NCI-H345 (cell line): ENCODE measurements at regions not wholly inside any gene's neighbourhood (a gene's known extent, or its start where the extent isn't known, plus 50 kb on each side); places are given as distances from the start of the nearest gene placed in this dataset.
"Not testable (repeated sequence)": the region's sequence is repeated elsewhere in the genome, so short reads cannot be mapped to it uniquely, and the experiment has no call there.

Source experiments
- DNase-seq: peaks from one replicate; lab custom pipeline; 2025; lab: John Stamatoyannopoulos, UW

DNA sequence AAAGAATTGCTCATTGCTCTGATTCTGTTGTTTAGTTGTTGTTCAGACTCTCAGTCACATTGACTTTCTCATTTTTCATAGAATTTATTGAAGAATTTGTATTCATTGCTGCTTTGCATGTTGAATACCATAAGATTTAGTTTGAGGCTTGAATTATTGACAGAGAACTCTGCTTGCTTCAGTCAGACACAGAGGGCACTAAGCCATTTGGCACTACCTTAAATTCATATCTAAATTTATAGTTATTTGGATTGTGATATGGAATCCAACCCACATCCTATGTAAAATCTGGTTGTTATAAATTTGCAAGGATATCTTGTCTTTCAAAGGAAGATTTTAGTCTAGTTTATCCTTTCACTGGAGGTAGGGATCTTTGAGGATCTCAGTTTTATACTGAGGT lies 1748.6 kb downstream of the BRINP3 start:
- DNase-seq = no peak

DNA sequence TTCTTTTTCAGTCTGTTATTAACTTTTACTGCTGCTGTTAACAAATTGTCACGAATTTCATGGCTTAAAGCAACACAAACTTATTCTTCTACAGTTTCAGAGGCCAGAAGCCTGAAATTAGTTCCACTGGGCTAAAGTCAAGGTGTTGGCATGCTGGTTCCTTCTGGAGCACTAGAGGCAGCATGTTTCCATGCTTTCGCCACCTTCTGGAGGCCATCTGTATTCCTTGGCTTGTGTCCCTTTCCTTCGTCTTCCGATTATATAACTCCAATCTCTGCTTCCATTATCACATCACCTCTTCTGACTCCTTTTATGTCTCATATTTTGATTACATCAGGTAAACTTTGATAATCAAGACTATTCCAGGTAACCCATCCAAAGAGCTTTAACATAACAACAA lies 1742.1 kb downstream of the BRINP3 start:
- no peak for DNase-seq

DNA sequence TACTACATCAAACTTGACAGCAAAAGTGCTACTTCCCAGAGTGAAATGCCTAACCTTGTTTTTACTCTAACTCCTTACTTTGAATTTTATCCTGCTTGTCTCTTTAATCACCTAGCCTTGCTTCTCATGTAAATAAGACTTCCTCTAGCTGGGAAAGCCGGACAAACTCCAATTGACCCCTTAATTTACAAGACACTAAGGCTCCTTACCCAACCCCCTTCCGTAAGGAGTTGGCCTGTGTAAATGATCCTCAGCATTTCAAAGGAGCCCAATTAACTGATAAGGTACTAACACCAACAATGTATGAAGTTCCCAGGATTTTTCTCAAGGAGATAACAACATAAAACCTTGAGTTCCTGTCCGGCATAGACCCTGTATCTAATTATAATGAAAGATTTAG lies 1728.4 kb downstream of the BRINP3 start:
- DNase-seq = not testable (repeated sequence)

DNA sequence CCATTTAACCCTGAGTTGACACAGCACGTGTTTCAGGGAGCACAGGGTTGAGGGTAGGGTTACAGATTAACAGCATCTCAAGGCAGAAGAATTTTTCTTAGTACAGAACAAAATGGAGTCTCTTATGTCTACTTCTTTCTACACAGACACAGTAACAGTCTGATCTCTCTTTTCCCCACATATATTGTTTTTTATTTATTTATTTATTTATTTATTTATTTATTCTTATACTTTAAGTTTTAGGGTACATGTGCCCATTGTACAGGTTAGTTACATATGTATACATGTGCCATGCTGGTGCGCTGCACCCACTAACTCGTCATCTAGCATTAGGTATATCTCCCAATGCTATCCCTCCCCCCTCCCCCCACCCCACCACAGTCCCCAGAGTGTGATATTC lies 1725.6 kb downstream of the BRINP3 start:
- DNase-seq = not testable (repeated sequence)

DNA sequence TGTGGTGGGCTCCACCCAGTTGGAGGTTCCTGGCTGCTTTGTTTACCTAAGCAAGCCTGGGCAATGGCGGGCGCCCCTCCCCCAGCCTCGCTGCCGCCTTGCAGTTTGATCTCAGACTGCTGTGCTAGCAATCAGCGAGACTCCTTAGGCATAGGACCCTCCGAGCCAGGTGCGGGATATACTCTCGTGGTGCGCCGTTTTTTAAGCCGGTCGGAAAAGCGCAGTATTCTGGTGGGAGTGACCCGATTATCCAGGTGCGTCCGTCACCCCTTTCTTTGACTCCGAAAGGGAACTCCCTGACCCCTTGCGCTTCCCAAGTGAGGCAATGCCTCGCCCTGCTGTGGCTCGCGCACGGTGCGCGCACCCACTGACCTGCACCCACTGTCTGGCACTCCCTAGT lies 1719.9 kb downstream of the BRINP3 start:
- DNase-seq = not testable (repeated sequence)

DNA sequence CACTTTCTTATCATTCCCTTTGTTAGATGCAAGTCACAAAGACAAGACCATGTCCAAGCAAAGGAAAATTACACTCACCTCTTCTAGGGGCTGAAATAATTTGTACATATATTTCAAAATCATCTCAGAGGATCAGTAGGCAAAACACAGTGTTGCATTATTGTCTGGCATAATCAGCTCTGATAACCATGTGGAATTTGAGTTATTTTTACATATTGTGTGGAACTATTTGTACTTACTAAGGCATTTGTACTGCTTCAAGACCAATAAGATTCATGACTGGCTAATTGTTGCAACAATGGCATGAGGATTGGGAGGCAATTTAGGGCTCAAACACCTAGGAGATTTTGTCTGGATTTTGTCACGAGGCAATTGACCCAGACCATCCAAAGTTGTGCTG lies 1716.4 kb downstream of the BRINP3 start:
- no peak for DNase-seq

DNA sequence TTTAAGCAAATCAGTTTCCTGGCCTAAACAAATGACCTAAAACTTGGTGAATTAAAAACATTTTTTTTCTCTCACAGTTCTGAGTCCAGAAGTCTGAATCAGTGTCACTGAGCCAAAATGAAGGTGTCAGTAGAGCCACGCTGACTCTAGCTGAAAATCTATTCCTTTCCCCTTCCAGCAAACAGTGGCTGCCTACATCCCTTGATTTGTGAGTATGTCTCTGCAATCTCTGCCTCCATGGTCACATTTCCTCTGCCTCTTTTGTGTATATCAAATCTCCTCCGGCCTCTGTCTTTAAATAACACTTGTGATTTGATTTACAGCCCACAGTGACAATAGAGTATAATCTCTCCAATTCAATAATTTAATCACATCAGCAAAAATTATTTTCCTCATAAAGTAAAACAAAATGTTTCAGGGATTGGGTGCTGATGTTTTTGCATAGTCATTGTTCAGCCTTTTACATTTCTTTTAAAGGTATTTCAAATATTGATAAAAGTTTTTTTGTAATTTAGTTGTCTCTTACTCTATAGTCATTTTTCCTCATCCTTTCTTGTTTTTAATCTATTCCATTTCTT lies 1715.4 kb downstream of the BRINP3 start:
- DNase-seq = no peak

DNA sequence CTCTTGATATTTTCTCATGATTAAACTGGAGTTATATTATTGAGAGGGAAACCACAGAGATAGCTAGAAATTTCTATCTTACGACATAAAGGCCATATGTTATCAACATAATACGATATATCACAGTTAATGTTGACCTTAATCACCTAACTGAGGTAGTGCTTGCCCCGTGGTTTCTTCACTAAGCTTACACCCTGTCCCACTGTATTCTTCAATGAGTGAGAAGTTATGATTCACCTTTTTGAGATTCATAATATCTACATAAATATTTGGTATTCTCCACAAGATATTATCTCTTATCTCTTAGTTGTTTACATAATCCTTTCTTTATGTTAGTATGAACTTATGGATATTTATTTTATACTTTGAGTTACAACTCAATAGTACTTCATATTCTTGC lies 1714.1 kb downstream of the BRINP3 start:
- no peak for DNase-seq

DNA sequence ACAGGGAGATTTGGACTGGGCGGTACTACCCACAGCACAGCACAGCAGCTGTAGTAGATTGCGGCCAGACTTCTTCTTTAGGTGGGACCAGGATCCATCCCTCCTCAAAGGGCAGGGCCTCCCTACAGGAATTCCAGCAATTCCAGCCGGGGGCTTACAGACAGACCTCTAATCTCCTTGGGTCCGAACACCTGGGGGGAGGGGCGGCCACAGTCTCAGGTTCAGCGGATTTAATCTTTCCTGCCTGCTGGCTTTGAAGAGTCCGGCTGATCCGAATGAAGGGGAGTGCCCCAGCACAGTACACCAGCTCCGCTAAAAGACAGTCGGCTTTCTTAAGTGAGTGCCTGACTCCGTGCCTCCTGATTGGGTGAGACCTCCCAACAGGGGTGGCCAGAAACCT lies 1708.5 kb downstream of the BRINP3 start:
- DNase-seq = no peak

DNA sequence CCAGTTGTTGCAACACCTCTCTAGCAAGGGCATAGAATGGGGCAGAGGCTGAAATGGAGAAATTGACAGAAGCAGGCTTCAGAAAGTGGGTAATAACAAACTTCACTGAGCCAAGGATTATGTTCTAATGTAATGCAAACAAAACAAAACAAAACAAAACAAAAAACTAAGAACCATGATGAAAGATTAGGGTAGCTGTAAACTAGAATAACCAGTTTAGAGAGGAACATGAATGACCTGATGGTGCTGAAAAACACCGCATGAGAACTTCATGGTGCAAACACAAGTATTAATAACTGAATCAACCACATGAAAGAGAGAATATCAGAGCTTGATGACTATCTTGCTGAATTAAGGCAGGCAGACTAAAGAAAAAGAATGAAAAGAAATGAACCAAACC lies 1707.7 kb downstream of the BRINP3 start:
- no peak for DNase-seq

DNA sequence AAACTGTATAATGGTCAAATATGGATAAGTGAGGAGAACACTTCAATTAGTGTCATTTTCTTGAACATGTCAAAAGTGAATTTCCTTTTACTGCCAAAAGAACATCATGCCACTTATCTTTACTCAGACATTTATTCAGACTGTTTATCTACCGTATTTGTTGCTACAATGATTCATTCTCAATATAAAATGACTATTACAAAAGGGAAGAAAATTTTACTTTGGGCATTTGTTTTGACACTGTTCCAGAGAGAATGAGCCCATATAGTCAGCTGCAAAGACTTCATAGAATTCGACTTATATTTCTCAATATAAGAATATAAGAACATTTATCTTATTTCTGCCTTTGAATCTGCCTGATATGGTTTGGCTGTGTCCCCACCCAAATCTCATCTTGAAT lies 1699.1 kb downstream of the BRINP3 start:
- no peak for DNase-seq

DNA sequence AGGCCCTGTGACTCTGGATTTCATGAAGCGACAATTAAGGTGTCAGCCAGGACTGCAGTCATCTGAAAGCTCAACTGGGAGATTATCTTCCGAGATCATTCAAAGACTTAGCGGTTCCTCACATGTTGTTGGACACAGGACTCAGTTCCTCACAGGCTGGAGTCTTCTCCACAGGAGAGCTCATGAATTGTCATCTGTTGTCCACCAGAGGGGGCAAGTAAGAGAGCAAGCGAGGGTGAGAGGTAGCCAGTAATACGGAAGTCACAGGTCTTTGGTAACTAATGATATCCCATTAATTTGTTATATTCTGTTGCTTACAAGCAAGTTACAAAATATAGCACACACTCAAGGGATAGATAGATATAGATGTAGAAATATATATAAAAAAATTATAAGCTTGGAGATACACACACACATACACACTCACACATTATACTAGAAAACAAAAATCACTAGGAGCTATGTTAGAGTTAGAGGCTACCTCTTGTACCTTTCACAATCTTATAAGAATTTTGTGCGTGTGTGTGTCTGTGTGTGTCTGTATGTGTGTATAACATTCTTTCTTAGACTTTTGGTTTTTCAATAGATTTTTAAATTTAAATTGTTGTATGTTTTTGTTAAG lies 1695.3 kb downstream of the BRINP3 start:
- peak; percentile 2 for DNase-seq

DNA sequence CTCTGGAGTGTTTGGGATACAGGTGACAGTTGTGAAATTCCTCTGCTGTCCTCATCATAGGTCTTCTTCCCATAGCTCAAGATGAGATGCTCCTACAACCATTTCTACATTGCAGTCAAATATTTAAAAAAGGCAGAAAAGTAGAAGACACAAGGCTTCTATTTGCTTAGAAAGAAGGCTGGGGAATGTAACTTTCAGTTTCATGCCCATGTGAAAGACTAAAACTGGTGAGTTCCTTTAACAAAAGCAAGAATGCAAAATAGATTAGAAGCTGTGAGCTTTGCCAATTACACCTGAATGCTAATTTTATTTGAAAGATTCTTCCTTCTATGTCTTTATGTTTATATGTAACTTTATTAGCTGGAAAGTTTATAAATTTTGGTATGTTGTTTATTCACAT lies 1682.7 kb downstream of the BRINP3 start:
- DNase-seq = no peak

DNA sequence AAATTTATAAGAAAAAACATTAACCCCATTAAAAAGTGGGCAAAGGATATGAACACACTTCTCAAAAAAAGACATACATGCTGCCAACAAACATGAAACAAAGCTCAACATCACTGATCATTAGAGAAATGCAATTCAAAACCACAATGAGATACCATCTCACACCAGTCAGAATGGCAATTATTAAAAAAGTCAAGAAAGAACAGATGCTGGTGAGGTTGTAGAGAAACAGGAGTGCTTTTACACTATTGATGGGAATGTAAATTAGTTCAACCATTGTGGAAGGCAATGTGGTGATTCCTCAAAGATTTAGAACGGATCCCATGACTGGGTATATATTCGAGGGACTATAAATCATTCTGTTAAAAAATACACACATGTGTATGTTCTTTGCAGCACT lies 1665.5 kb downstream of the BRINP3 start:
- not testable (repeated sequence) for DNase-seq

DNA sequence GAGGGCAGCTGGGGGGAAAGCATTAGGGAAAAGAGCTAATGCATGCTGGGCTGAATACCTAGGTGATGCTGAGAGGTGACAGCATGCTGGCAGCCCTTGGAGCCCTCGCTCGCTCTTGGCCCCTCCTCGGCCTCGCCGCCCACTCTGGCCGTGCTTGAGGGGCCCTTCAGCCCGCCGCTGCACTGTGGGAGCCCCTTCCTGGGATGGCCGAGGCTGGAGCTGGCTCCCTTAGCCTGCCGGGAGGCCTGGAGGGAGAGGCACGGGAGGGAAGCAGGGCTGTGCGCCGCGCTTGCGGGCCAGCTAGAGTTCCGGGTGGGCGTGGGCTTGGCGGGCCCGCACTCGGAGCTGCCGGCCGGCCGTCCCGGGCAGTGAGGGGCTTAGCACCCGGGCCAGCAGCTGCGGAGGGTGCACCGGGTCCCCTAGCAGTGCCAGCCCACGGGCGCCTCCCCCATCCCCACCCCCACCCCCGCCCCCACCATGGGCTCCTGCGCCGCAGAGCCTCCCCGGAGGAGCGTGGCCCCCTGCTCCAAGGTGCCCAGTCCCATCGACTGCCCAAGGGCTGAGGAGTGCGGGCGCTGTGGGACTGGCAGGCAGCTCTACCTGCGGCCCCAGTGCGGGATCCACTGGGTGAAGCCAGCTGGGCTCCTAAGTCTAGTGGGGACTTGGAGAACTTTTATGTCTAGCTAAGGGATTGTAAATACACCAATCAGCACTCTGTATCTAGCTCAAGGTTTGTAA lies 1664.7 kb downstream of the BRINP3 start:
- not testable (repeated sequence) for DNase-seq

DNA sequence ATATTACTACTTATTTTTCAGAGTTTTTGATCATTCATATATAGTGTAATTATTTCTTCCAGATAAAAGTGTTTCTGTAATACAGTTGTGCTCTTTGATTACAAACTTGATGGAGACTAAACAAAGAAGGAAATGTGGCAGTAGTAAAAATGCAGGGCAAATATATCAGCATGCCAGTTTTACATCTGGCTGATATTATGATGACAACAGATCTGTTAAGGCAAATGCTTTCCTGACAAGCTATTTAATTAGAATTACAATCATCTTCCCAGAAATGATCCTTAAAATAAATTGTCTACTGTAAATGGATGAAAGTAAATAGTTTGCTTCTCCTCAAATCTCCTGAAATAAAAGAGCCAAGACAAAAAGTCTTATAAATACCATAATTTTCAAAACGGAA lies 1659.8 kb downstream of the BRINP3 start:
- no peak for DNase-seq

DNA sequence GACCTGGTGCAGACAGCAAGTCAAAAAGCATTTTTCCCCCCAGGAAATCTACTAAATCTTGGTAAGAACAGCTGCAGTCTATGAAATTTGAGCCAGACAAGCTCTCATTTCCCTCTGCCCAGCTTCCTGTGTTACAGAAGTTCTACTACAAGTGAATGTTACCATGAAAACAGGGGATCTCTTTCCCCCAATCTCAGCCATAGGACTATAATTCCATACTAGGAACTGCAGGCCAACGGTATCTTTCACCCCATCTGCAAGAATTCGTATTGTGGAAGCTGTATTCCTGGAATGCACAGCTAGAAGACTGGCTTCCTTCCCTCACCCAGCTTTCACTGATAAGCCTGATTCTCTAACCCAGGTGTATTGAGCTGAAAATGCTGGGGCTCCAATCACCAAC lies 1655.4 kb downstream of the BRINP3 start:
- no peak for DNase-seq

DNA sequence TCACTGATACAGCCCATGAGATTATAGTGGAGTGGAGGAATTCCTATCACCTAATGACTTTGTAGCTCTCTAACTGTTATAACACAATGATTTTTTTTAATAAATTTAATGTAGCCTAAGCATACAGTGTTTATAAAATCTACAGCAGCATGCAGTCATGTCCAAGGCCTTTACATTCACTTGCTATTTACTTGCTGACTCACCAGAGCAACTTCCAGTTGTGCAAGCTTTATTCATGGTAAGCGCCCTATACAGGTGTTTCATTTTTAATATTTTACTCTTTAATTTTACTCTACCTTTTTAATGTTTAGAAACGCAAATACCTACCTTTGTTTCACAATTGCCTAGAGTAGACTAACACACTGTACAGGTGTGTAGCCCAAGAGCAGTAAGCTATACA lies 1652.2 kb downstream of the BRINP3 start:
- no peak for DNase-seq

DNA sequence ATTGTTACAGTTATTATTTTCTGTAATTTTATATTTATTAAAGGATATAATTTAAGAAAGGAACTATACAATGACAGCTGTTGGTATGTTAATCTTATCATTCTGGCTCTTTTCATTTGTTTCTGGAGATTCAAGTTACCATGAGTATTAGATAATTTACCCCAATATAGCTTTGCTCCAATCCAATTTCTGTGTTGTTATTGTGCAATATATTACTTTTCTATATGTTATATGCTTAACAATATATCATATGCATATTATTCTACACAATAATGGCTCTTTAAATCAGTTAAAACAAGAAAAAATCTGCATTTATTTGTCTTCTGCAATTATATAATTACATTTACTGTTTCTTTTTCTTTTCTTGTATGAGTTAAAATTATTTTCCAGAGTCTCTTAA lies 1650.9 kb downstream of the BRINP3 start:
- no peak for DNase-seq

DNA sequence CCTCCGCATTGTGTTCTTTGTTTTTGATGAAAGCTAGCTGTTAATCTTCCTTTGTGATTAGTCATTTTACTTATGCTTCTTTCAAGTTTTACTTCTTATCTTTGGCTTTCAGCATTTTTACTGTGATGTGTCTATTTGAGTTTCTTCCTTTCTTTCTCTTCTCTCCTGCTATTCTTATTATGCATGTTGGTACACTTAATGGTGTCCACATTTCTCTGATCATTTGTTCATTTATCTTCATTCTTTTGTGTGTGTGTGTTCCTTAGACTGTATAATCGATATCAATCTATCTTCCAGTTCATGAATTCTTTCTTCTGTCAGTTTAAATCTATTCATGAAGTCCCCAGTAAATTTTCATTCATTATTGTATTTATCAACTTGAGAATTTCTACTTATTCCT lies 1650.3 kb downstream of the BRINP3 start:
- DNase-seq = no peak

DNA sequence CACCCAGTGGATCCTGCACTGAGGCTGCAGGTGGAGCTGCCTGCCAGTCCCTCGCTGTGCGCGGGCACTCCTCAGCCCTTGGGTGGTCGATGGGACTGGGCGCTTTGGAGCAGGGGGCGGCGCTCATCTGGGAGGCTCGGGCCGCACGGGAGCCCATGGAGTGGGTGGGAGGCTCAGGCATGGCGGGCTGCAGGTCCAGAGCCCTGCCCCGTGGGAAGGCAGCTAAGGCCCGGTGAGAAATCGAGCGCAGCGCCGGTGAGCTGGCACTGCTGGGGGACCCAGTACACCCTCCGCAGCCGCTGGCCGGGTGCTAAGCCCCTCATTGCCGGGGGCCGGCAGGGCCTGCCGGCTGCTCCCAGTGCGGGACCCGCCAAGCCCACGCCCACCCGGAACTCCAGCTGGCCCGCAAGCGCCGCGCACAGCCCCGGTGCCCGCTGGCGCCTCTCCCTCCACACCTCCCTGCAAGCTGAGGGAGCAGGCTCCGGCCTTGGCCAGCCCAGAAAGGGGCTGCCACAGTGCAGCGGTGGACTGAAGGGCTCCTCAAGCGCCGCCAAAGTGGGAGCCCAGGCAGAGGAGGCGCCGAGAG lies 1636.5 kb downstream of the BRINP3 start:
- not testable (repeated sequence) for DNase-seq

DNA sequence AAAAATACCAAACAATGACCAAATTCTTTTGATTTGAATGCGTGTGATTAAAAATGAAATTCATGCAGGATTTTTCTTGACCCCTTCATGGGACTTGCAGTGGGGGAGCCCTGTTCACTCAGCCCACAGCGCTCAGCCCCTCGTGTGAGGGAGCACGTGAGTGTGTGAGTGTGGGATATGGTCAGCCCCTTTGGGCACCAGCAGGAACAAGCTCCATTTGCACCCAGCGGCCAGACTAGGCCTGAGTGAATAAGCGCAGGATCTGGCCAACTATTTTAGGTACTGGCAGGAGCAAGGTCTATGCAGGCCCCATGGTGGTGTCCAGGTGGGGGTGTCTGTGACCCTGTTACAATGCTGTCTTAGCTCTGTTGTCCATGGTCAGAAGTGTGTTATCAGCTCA lies 1631.2 kb downstream of the BRINP3 start:
- DNase-seq = no peak

DNA sequence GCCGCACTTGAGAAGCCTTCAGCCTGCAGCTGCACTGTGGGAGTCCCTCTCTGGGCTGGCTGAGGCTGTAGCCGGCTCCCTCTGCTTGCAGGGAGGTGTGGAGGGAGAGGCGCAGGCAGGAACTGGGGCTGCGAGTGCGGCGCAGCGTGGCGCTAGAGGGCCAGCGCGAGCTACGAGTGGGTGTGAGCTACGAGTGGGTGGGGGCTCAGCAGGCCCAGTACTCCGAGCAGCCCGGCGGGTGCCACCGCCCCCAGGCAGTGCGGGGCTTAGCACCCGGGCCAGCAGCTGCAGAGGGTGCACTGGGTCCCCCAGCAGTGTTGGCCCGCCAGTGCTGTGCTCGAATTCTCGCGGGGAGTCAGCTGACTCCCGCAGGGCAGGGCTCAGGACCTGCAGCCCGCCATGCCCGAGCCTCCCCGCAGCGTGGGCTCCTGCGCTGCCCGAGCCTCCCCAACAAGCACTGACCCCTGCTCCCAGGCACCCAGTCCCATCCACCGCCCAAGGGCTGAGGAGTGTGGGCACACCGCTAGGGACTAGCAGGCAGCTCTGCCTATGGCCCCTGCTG lies 1620.1 kb downstream of the BRINP3 start:
- no peak for DNase-seq
